Immature natural killer cell (primary cell): ENCODE measurements at regions not wholly inside any gene's neighbourhood (a gene's known extent, or its start where the extent isn't known, plus 50 kb on each side); places are given as distances from the start of the nearest gene placed in this dataset.

ENCODE experiments used
- DNase-seq, 3 donors: peaks; one replicate each; pipeline ENCODE4 v3.0.0; 2022; ENCODE audit warnings: mixed read lengths in 1 of 3
- H3K27ac Mint-ChIP-seq, 6 donors: one replicate each; pipeline ENCODE4 v1.8.0; 2020; ENCODE audit warnings: mixed read lengths in 6 of 6, mild to moderate bottlenecking in 5 of 6, inconsistent platforms in 4 of 6, moderate library complexity in 3 of 6
- H3K27me3 Mint-ChIP-seq, 3 donors: one replicate each; pipeline ENCODE4 v1.8.0; 2020 to 2021; ENCODE audit warnings: low read depth in 3 of 3, mild to moderate bottlenecking in 3 of 3, mixed read lengths in 3 of 3, moderate library complexity in 3 of 3, inconsistent platforms in 1 of 3
- H3K36me3 Mint-ChIP-seq, 3 donors: one replicate each; pipeline ENCODE4 v1.8.0; 2020; ENCODE audit warnings: mixed read lengths in 3 of 3, inconsistent platforms in 2 of 3, mild to moderate bottlenecking in 2 of 3
- H3K4me1 Mint-ChIP-seq, 2 donors: one replicate each; pipeline ENCODE4 v1.8.0; 2020; ENCODE audit warnings: inconsistent platforms in 2 of 2, mild to moderate bottlenecking in 2 of 2, mixed read lengths in 2 of 2, moderate library complexity in 1 of 2
- H3K4me3 Mint-ChIP-seq, 5 donors: one replicate each; pipeline ENCODE4 v1.8.0; 2020; ENCODE audit warnings: mild to moderate bottlenecking in 5 of 5, mixed read lengths in 5 of 5, inconsistent platforms in 3 of 5, moderate library complexity in 3 of 5
- H3K9me3 Mint-ChIP-seq, 6 donors: one replicate each; pipeline ENCODE4 v1.8.0; 2020; ENCODE audit warnings: mild to moderate bottlenecking in 6 of 6, mixed read lengths in 6 of 6, inconsistent platforms in 4 of 6, moderate library complexity in 3 of 6

DNA sequence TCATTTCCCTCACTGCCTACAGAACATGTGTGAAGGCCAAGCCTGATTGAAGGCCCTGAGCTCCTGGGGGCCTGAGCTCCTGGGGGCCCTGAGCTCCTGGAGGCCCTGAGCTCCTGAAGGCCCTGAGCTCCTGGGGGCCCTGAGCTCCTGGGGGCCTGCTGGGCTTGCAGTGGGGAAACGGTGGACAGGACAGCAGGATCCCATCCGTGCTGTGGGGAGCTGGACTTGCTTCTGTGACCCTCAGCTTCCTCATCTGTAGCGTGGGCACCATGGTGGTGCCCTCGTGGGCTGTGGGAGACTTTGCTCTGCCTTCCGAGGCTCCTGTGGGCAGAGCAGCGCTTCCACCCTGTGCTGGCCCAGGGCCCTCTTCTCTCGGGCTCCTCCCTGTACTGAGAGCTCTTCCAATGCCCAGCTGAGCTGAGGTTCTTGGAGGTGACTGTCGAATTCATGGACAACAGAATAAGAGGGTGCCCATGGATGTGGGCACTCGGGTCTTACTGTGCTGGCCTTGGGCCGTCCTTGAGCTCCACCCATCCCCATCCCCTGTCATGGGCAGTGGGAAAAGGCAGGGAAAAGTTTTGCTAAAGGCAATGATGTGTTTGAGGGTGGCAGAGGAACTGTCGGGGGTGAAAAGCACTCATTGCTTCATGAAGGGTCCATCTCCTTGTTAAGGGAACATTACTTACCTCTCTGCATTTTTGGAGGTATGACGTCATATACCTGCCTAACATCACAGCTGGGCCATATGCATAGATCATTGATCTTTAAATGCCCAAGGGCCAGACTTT, 786.7 kb downstream of the TBC1D22A start:
- H3K4me3 Mint-ChIP-seq, result no peak overlapping the region
- H3K4me1 Mint-ChIP-seq, result no peaks in the 10 kb centered on the region
- DNase-seq, result no peak
- no peak overlapping the region for H3K27ac Mint-ChIP-seq
- peaks cover 0 to 2% (median 2%) of the 10 kb centered on the region in 3 donors for H3K27me3 Mint-ChIP-seq
- H3K9me3 Mint-ChIP-seq, result no peaks in the 10 kb centered on the region
- H3K36me3 Mint-ChIP-seq, result no peaks in the 10 kb centered on the region

DNA sequence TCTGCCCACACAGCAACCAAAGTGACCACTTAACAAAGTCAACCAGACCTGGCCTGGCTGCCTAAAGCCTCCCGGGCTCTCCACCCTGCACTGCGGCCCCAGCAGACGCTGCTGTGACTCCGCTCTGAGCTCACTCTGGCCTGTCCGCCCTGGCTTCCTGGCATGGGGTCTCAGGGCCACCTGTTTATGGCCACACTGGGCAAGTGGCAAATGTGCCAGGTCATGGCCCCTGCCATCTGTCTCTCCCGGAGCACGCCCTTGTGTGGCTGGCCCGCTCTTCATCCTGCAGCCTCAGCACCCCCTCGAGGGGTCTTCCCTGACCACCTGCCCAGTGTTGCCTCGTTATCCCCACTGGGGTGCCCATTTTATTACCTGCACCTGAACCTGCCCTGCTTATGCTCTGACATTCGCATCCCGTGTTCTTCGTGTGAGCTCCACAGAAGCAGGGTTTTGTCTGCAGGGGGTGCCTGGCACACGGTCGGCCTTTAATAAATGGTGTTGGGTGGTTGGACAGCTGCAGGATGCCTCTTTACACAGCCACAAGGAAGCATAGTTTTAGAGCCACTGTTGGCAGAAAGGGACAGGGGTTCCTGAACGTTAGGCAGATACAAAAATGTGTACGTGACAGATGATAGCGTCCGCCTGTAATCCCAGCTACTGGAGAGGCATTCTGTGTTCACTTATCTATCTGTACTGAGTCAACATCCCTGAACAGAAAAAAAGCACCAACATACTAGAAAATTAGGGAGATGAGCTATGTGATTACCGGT, 785.6 kb downstream of the TBC1D22A start:
- no peak for DNase-seq
- Mint-ChIP-seq H3K4me1 (no peaks in the 10 kb centered on the region), H3K4me3 (no peak overlapping the region), H3K27ac (no peak overlapping the region), H3K36me3 (no peaks in the 10 kb centered on the region), H3K27me3 (peaks cover 2 to 4% (median 2%) of the 10 kb centered on the region in 3 donors), H3K9me3 (no peaks in the 10 kb centered on the region)

DNA sequence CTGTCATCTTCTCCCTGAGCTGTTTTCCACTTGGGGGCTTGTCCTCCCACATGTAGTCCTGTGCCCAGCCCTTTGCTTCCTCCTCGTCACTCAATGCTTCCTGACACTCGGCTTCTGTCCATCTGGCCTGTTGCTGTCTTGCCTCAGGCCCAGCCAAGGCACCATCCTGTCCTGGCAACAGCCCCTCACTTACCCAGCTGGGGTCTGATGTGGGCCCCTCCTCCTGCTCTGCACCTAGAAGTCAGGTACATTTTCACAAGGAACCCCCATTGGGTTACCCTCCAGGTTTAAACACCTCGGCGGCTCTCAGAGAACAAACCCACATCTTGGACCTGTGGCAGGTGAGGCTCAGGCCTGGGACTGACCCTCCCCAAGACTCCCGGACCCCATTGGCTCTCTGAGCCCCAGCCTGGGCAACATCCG, 784.8 kb downstream of the TBC1D22A start:
- Mint-ChIP-seq H3K36me3 (no peaks in the 10 kb centered on the region), H3K4me3 (no peak overlapping the region), H3K27ac (no peak overlapping the region), H3K4me1 (no peaks in the 10 kb centered on the region), H3K9me3 (no peaks in the 10 kb centered on the region), H3K27me3 (peaks cover 0 to 4% (median 3%) of the 10 kb centered on the region in 3 donors)
- no peak for DNase-seq

DNA sequence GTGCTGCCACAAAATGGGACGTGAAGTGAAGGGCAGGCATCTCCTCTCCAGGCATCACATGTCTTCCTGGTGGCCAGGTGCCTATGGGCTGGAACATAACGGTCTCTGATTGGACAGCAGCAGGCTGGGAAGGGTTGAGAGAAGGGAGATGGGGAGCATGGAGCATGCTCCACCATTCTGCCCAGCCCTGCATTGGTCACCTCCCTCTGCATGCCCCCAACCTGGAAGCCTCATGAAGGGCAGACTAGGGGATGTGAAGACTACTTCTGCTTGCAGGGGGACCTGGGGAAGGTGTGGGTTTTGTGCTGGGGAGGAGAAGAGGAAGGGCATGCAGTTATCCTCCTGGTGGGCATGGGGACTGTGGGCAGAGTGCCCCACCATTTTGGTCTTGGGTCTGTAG, 782.2 kb downstream of the TBC1D22A start:
- peaks cover 0 to 4% (median 3%) of the 10 kb centered on the region in 3 donors for H3K27me3 Mint-ChIP-seq
- no peaks in the 10 kb centered on the region for H3K4me1 Mint-ChIP-seq

DNA sequence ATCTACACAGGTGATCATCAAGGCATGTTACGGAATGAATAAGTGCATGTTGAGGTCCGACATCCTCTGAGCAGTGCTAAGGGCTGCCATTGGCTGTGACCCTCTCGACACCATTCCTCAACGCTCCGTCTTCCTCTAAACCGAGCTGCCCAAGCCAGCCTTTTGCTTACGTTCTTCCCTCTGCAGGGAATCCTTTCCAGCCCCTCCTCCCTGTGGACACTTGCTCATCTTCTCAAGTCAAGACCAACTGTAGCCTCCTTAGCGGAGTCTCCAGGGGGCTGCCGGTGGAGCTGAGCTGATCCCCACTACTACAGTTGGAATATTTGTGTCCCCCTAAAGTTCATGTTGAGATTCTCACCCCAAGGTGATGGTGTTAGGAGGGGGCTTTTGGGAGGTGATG, 781.0 kb downstream of the TBC1D22A start:
- Mint-ChIP-seq H3K27ac (no peak overlapping the region), H3K4me1 (no peaks in the 10 kb centered on the region), H3K4me3 (no peak overlapping the region), H3K36me3 (no peaks in the 10 kb centered on the region), H3K27me3 (peaks cover 0 to 5% (median 3%) of the 10 kb centered on the region in 3 donors), H3K9me3 (no peaks in the 10 kb centered on the region)
- DNase-seq, result no peak

More for the DNA sequence above, 782.2 kb downstream of the TBC1D22A start:
- Mint-ChIP-seq H3K4me3 (no peak overlapping the region), H3K27ac (no peak overlapping the region), H3K36me3 (no peaks in the 10 kb centered on the region), H3K9me3 (no peaks in the 10 kb centered on the region)
- DNase-seq, result no peak

DNA sequence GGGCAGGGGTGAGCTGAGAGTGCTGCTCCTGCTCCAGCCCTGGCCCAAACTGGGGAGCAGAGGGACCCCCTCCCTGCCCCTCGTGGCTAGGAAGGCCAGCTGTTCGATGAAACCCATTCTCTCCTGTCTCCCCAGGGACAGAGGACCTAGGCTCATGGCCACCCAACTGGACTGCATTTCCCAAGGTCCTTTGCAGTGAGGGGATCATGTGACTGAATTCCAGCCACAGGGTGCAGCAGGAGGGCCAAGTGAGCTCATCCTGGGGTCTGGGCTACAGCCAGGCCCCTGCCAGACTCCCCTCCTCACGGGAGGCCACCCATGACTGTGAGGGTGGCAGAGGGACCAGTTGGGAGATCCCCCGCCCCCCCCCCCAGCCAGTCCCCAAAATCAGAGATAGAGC, 777.6 kb downstream of the TBC1D22A start:
- peaks cover 0 to 2% (median 0%) of the 10 kb centered on the region in 6 donors for H3K9me3 Mint-ChIP-seq
- no peaks in the 10 kb centered on the region for H3K4me1 Mint-ChIP-seq
- DNase-seq, result no peak
- peaks cover 0 to 7% (median 5%) of the 10 kb centered on the region in 3 donors for H3K27me3 Mint-ChIP-seq
- H3K27ac Mint-ChIP-seq, result no peak overlapping the region
- H3K36me3 Mint-ChIP-seq, result no peaks in the 10 kb centered on the region
- no peak overlapping the region for H3K4me3 Mint-ChIP-seq

DNA sequence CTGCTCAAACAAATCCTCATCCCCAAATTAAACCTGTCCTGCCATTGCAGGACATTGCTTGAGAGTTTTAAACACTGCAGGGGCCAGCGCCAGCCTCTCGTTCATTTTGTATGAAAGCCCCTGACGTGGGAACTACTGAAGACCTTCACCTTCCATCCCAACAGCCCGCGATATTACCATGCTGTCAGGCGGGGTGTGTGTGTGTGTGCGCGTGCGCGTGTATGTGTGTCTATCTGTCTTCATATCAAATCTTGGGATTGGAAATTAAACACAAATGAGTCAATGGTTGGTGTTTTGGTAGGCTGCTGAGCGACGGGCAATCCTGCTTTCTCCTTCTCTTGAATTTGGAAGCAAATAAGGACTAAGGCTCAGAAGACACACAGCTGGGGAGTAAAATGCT, 776.9 kb downstream of the TBC1D22A start:
- Mint-ChIP-seq H3K9me3 (peaks cover 0 to 2% (median 0%) of the 10 kb centered on the region in 6 donors), H3K27me3 (peaks cover 0 to 7% (median 5%) of the 10 kb centered on the region in 3 donors), H3K4me3 (no peak overlapping the region), H3K27ac (no peak overlapping the region), H3K36me3 (no peaks in the 10 kb centered on the region), H3K4me1 (no peaks in the 10 kb centered on the region)
- DNase-seq, result no peak

DNA sequence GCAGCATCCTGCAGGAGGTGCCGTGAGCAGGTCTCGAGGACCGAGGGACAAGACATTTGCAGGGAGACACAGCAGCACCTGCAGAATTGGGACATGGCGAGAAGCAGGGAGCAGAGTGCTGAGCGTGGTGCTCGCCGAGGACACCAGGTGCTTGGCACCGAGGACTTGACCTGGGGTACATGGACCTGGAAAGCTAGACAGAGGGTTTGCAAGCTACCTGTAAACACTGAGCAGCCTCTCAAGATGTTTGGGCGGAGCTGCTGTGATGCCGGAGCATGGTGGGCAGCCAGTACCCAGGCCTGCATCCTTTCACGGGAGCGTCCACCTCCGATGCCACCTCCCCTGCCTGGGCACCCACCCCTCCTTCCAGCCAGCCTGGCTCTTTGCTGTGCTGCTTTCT, 773.2 kb downstream of the TBC1D22A start:
- no peaks in the 10 kb centered on the region for H3K4me1 Mint-ChIP-seq
- H3K9me3 Mint-ChIP-seq, result peaks cover 0 to 2% (median 0%) of the 10 kb centered on the region in 6 donors
- H3K27ac Mint-ChIP-seq, result no peak overlapping the region
- no peaks in the 10 kb centered on the region for H3K36me3 Mint-ChIP-seq
- no peak for DNase-seq
- H3K27me3 Mint-ChIP-seq, result peaks cover 2 to 5% (median 2%) of the 10 kb centered on the region in 3 donors
- H3K4me3 Mint-ChIP-seq, result no peak overlapping the region

DNA sequence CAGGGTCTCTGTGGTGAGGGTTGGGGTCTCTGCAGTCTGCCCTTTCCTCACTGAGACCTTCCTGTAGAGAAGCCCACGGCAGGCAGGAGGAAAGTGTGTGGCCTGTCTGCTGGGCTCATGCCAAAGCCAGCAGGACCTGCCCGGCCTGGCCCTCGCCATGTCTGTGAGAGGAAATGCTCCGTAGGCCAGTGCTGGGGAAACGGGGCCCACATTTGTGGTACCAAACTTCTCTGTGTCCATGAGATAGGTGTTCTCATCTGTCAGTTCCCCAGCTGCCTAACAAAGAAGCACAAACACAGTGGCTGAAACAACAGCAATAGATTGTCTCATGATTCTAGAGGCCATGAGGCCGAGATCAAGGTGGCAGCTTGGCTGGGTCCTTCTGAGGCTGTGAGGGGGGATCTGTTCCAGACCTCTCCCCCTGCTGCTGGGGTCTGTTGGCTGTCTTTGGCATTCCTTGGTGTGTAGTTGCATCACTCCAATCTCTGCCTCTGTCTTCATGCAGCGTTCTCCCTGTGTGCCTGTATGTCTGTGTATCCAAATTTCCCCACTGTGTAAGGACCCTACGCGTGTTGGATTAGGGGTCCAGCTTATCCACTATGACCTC, 772.5 kb downstream of the TBC1D22A start:
- no peak for DNase-seq
- no peak overlapping the region for H3K4me3 Mint-ChIP-seq
- no peaks in the 10 kb centered on the region for H3K36me3 Mint-ChIP-seq
- no peak overlapping the region for H3K27ac Mint-ChIP-seq
- H3K4me1 Mint-ChIP-seq, result no peaks in the 10 kb centered on the region
- peaks cover 0 to 2% (median 0%) of the 10 kb centered on the region in 6 donors for H3K9me3 Mint-ChIP-seq
- peaks cover 2 to 5% (median 2%) of the 10 kb centered on the region in 3 donors for H3K27me3 Mint-ChIP-seq

DNA sequence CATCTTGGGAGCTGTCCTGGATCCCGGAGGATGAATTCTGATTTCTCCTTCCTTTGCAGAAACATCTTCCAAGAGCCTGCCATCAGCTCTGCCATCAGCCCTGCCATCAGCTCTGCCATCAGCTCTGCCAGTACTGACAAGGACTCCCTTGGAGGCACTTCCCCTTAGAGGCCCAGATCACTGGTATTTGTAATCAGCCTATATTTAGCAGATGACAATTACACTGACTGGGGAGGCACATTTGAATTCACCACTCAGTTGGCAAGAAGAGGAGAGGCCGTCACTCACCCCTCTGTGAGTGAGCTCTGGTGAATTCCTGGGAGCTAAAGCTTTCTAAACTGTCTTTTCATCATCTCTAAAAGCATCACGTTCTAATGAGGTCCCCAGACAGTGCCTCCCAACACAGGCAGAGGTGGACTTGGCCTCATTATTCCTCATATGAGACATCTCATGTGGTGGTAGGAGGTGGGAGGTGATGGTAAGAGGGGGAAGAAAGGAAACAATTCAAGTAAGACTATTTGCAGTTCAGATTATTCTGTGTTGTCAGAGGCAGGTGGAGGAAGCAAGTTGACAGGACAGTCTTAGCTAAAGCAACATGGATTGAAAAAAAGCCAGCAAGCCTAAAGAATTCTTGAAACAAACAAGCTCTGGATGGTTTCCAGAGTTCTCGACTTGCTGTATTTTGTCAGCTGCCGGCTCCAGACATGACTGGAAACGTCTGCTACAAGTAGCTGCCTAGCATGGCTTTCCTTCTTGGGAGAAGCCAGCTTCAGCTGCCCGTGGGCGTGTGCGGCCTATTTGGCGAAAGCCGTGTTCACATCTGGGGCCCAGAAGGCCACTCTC, 771.7 kb downstream of the TBC1D22A start:
- Mint-ChIP-seq H3K27ac (no peak overlapping the region), H3K4me1 (no peaks in the 10 kb centered on the region), H3K36me3 (no peaks in the 10 kb centered on the region), H3K9me3 (peaks cover 0 to 2% (median 0%) of the 10 kb centered on the region in 6 donors), H3K4me3 (no peak overlapping the region), H3K27me3 (peaks cover 2 to 5% (median 2%) of the 10 kb centered on the region in 3 donors)
- no peak for DNase-seq

DNA sequence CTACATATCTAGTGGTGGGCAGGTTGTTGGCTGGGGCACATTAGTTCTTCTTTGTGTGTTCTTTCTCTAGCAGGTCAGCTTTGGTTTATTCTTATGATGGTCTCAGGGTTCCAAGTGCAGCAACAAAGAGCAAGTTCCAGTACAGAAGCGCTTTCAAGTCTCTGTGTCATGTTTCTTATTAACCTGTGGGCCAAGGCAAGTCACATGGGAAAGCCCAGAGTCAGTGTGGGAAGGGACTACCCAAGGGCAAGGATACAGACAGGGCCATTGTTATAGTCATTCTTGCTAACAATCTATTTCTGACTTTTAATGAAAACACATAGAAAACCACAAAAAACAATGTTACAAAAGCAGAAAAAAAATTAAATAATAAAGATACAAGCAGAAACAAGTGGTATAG, 754.6 kb downstream of the TBC1D22A start:
- Mint-ChIP-seq H3K4me1 (no peaks in the 10 kb centered on the region), H3K4me3 (no peak overlapping the region), H3K27me3 (peaks cover 0 to 12% (median 0%) of the 10 kb centered on the region in 3 donors), H3K36me3 (no peaks in the 10 kb centered on the region), H3K27ac (no peak overlapping the region), H3K9me3 (no peaks in the 10 kb centered on the region)
- DNase-seq, result no peak

DNA sequence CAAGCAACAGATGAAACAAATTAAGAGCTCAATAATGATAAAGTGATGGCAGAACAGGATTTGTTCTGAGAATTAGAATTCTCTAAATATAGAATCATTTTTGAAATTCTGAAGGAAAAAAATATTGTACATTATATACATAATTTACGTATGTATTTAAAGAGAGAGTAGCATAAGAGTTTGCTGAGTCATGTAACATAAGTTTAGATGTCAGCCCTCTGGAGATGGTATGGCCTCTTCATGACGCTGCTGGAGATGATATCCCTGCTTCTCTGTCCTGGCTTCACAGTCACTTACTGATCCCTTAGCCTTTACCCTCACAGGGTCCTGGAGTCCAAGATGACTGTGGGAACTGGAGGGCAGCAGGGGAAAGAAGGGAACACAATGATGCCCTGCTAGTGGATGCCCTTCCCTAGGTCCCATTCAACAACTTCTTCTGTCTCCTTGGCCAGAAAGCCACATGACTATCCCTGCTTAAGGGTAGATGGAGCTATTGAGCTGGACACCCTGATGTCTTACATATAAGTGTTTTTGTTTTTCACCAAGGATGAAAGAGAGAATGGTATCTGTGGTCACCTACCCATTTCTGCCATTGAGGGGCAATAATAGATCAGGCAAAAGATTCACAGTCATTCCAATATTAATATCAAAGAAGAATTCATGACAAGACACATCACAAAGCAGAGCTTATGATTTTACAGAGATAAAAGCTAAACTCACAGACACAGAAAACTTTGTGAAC, 753.1 kb downstream of the TBC1D22A start:
- Mint-ChIP-seq H3K27me3 (peaks cover 0 to 7% (median 0%) of the 10 kb centered on the region in 3 donors), H3K4me1 (no peaks in the 10 kb centered on the region), H3K9me3 (no peaks in the 10 kb centered on the region), H3K27ac (no peak overlapping the region), H3K4me3 (no peak overlapping the region), H3K36me3 (no peaks in the 10 kb centered on the region)
- DNase-seq, result no peak

DNA sequence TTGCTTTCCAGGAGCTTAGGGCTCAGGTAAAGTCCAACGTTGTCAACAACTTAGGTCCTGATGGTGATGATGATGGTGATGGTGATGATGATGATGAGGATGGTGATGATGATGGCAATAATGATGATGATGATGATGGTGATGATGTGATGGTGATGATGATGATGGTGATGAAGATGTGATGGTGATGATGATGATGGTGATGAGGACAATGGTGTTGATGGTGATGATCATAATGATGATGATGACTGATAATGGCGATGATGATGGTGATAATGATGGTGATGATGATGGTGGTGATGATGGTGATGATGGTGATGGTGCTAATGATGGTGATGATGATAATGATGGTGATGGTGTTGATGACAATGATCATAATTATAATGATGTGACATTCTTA, 750.2 kb downstream of the TBC1D22A start:
- Mint-ChIP-seq H3K27me3 (peaks cover 0 to 6% (median 0%) of the 10 kb centered on the region in 3 donors), H3K36me3 (no peaks in the 10 kb centered on the region), H3K4me3 (no peak overlapping the region), H3K27ac (no peak overlapping the region), H3K9me3 (no peaks in the 10 kb centered on the region), H3K4me1 (no peaks in the 10 kb centered on the region)
- DNase-seq, result no peak
